GM12872 (cell line): ENCODE measurements at regions not wholly inside any gene's neighbourhood (a gene's known extent, or its start where the extent isn't known, plus 50 kb on each side); places are given as distances from the start of the nearest gene placed in this dataset.

Experiments used
- CTCF ChIP-seq: IDR thresholded peaks from 3 replicates; pipeline ENCODE4 v1.5.1; 2011; ENCODE audit warnings: low read depth, mild to moderate bottlenecking, low read length, moderate library complexity; ENCODE audit not compliant: insufficient read depth

- no peak for TF ChIP-seq CTCF
Measured at GRCh38 chr2:225771701-225772100, 372.2 kb downstream of the NYAP2 start.

- 0 out of 3 replicates have a peak, but pooled peaks have one; percentile 4 for TF ChIP-seq CTCF
Measured at GRCh38 chr2:225768741-225769140, 369.2 kb downstream of the NYAP2 start.

- no peak for TF ChIP-seq CTCF
Measured at GRCh38 chr2:225766431-225766830, 366.9 kb downstream of the NYAP2 start.

- no peak for TF ChIP-seq CTCF
Measured at GRCh38 chr2:225765820-225766219, 366.3 kb downstream of the NYAP2 start.

- no peak for TF ChIP-seq CTCF
Measured at GRCh38 chr2:225764346-225764745, 364.8 kb downstream of the NYAP2 start.

- no peak for TF ChIP-seq CTCF
Measured at GRCh38 chr2:225763711-225764110, 364.2 kb downstream of the NYAP2 start.

- TF ChIP-seq CTCF: no peak
Measured at GRCh38 chr2:225761396-225761795, 361.9 kb downstream of the NYAP2 start.

GRCh38 chr2:225757248-225757647, 357.7 kb downstream of the NYAP2 start:
- no peak for TF ChIP-seq CTCF
